Gastroesophageal sphincter (tissue), 4 donors: ENCODE measurements at regions not wholly inside any gene's neighbourhood (a gene's known extent, or its start where the extent isn't known, plus 50 kb on each side); places are given as distances from the start of the nearest gene placed in this dataset.

Source experiments
- ATAC-seq: fragments of 150-250 bp; one replicate; pipeline ENCODE4 v1.9.1; 2016; ENCODE audit warnings: mild to moderate bottlenecking, moderate library complexity
- H3K27ac ChIP-seq, 4 donors: fragments of 200-600 bp; sonication (generic) in 3 of 4; 1 replicate in 3 of 4; 2 replicates in 1 of 4; pipeline ENCODE4 v1.5.1; 2016 to 2019
- H3K27me3 ChIP-seq: fragments of 200-600 bp; sonication (generic); one replicate; pipeline ENCODE4 v1.5.1; 2019
- H3K36me3 ChIP-seq, 2 donors: fragments of 200-600 bp; sonication (generic); one replicate each; pipeline ENCODE4 v1.5.1; 2019; ENCODE audit warnings: control low read depth in 1 of 2
- H3K4me1 ChIP-seq, 3 donors: fragments of 200-600 bp; sonication (generic); 1 replicate in 2 of 3; 2 replicates in 1 of 3; pipeline ENCODE4 v1.5.1; 2016 to 2019; ENCODE audit warnings: control low read depth in 2 of 3
- H3K4me3 ChIP-seq, 2 donors: fragments of 200-600 bp; sonication (generic); one replicate each; pipeline ENCODE4 v1.5.1; 2019; ENCODE audit warnings: mild to moderate bottlenecking in 1 of 2, moderate library complexity in 1 of 2
- H3K9me3 ChIP-seq, 3 donors: fragments of 200-600 bp; sonication (generic); one replicate each; pipeline ENCODE4 v1.5.1; 2017 to 2019; ENCODE audit warnings: control low read depth in 2 of 3
- CTCF ChIP-seq, 4 experiments: fragments of 200-600 bp in 2 of 4; fragments of 450-650 bp in 2 of 4; sonication (generic) in 1 of 4; IDR thresholded peaks; one replicate each; pipeline ENCODE4 v1.5.1; 2017 to 2019; ENCODE audit warnings: antibody characterized with exemption in 4 of 4, mild to moderate bottlenecking in 2 of 4, moderate library complexity in 2 of 4
- EP300 ChIP-seq: sonication (generic); formaldehyde crosslinking; IDR thresholded peaks from one replicate; pipeline ENCODE4 v1.6.1; 2017; ENCODE audit warnings: antibody characterized with exemption, mild to moderate bottlenecking
- POLR2A ChIP-seq, 2 donors: fragments of 450-650 bp; IDR thresholded peaks; one replicate each; pipeline ENCODE4 v1.6.1; 2017; ENCODE audit warnings: antibody characterized with exemption in 2 of 2, mild to moderate bottlenecking in 2 of 2, moderate library complexity in 1 of 2
- POLR2AphosphoS5 ChIP-seq: sonication (generic); formaldehyde crosslinking; IDR thresholded peaks from one replicate; pipeline ENCODE4 v1.6.1; 2017; ENCODE audit warnings: antibody characterized with exemption
- WGBS, 2 donors: methylation state at CpG; one replicate each; pipeline ENCODE4 v1.1.5; 2018; ENCODE audit warnings: low coverage in 1 of 2; 5-methylcytosine and 5-hydroxymethylcytosine counted together

- no peak for TF ChIP-seq EP300
- no peak for TF ChIP-seq POLR2AphosphoS5
- TF ChIP-seq CTCF (IDR thresholded peaks at IDR 0.05): no peak
- no peak for TF ChIP-seq POLR2A (IDR thresholded peaks at IDR 0.05)
- WGBS, 2 donors: 44 to 55% methylated on average over 6 of the region's 6 CpGs
- Histone ChIP-seq H3K36me3 (no peaks in the 10 kb centered on the region), H3K4me3 (no peak overlapping the region), H3K27ac (no peak overlapping the region), H3K9me3 (no peaks in the 10 kb centered on the region), H3K4me1 (peaks cover 0 to 5% (median 0%) of the 10 kb centered on the region in 3 donors), H3K27me3 (peaks cover 7% of the 10 kb centered on the region)
- no peak for ATAC-seq
Observed at GRCh38 chr2:60671966-60672365, 84.1 kb upstream of the PAPOLG start.

- Histone ChIP-seq H3K4me1 (peaks cover 0 to 5% (median 0%) of the 10 kb centered on the region in 3 donors), H3K4me3 (no peak overlapping the region), H3K9me3 (no peaks in the 10 kb centered on the region), H3K36me3 (no peaks in the 10 kb centered on the region), H3K27ac (no peak overlapping the region), H3K27me3 (peaks cover 10% of the 10 kb centered on the region)
- peak; percentile 57 to 90 (median 66) for TF ChIP-seq CTCF (IDR thresholded peaks at IDR 0.05)
- no peak for TF ChIP-seq POLR2A (IDR thresholded peaks at IDR 0.05)
- TF ChIP-seq POLR2AphosphoS5: no peak
- WGBS, 2 donors: 11 to 20% methylated on average over 8 of the region's 9 CpGs
- peak; percentile 86 for ATAC-seq
Observed at GRCh38 chr2:60674524-60675165, 81.4 kb upstream of the PAPOLG start.

GRCh38 chr2:60675301-60675700 lies 80.8 kb upstream of the PAPOLG start:
- no peak overlapping the region for H3K4me3 ChIP-seq
- H3K27ac ChIP-seq: no peak overlapping the region
- 39 to 42% methylated on average over 2 of the region's 3 CpGs for WGBS, 2 donors
- H3K27me3 ChIP-seq: peaks cover 17% of the 10 kb centered on the region
- no peaks in the 10 kb centered on the region for H3K36me3 ChIP-seq
- H3K9me3 ChIP-seq: no peaks in the 10 kb centered on the region
- TF ChIP-seq POLR2AphosphoS5 (no peak), EP300 (no peak), CTCF (IDR thresholded peaks at IDR 0.05) (no peak), POLR2A (IDR thresholded peaks at IDR 0.05) (no peak)
- no peak for ATAC-seq
- peaks cover 0 to 5% (median 0%) of the 10 kb centered on the region in 3 donors for H3K4me1 ChIP-seq

GRCh38 chr2:60676706-60677330 lies 79.2 kb upstream of the PAPOLG start:
- no peak overlapping the region for H3K27ac ChIP-seq
- ATAC-seq: no peak
- H3K4me1 ChIP-seq: peaks cover 0 to 5% (median 0%) of the 10 kb centered on the region in 3 donors
- H3K9me3 ChIP-seq: no peaks in the 10 kb centered on the region
- 66 to 75% methylated on average over 2 to 4 of the region's 4 CpGs for WGBS, 2 donors
- H3K27me3 ChIP-seq: peaks cover 20% of the 10 kb centered on the region
- no peak overlapping the region for H3K4me3 ChIP-seq
- no peaks in the 10 kb centered on the region for H3K36me3 ChIP-seq
- TF ChIP-seq POLR2A (IDR thresholded peaks at IDR 0.05) (no peak), CTCF (IDR thresholded peaks at IDR 0.05) (no peak)

GRCh38 chr2:60677356-60677755 lies 78.7 kb upstream of the PAPOLG start:
- Histone ChIP-seq H3K27me3 (peaks cover 20% of the 10 kb centered on the region), H3K4me1 (peaks cover 0 to 5% (median 0%) of the 10 kb centered on the region in 3 donors), H3K9me3 (no peaks in the 10 kb centered on the region), H3K36me3 (no peaks in the 10 kb centered on the region), H3K4me3 (no peak overlapping the region), H3K27ac (no peak overlapping the region)
- 57 to 85% methylated on average over 2 to 4 of the region's 4 CpGs for WGBS, 2 donors
- no peak for TF ChIP-seq CTCF (IDR thresholded peaks at IDR 0.05)
- no peak for TF ChIP-seq POLR2A (IDR thresholded peaks at IDR 0.05)
- TF ChIP-seq EP300: no peak
- TF ChIP-seq POLR2AphosphoS5: no peak
- no peak for ATAC-seq
